CD4-positive, alpha-beta T cell treated with Interleukin-17A for 1 hour (primary cell): ENCODE measurements at regions not wholly inside any gene's neighbourhood (a gene's known extent, or its start where the extent isn't known, plus 50 kb on each side); places are given as distances from the start of the nearest gene placed in this dataset.

Source experiments
- DNase-seq: peaks from one replicate; pipeline ENCODE4 v3.0.0-alpha.2; 2020

- DNase-seq: no peak
Observed at GRCh38 chr15:62938825-62939224, 103.7 kb upstream of the TPM1 start.

GRCh38 chr15:62940093-62940754 lies 102.3 kb upstream of the TPM1 start:
- no peak for DNase-seq

- no peak for DNase-seq
Observed at GRCh38 chr15:62940755-62941361, 101.7 kb upstream of the TPM1 start.

DNA sequence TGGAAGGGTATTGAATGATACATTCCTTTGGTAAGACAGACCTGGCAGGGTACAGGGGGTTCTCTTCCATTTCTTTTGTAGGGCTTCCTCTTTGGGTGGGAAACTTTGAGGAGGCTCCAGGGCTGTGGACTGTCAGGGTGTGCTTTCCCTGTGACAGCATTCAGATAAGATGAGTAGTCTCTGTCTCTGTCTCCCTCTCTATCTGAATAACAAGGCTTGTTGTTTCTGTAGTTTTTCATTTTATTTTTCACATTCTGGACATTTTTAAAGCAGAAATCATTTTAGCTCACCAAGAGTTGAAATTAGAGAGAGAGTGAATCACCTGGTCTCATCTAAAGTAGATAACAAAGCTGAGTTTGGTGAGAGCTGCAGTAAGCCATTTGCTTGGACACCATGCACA lies 100.8 kb upstream of the TPM1 start:
- no peak for DNase-seq

DNA sequence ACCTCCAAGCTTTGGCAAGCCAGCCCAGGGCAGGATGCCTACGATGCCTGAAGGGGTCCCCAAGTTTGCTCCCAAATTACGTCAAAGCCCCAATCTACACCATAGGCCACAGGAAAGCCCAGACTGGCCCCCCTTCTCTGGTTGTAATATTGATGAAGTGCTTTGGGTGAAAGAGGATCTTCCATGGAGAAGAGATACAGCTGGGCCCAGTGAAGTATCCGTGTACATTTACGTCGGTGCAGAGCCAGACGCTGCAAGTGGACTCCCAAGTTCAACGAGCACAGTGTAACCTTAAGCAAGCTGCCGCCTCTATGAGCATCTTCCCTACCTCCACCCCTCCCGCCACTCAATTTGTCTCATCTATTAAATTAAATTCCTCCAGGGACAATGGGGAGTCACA lies 100.1 kb upstream of the TPM1 start:
- DNase-seq: no peak

GRCh38 chr15:62945063-62945462 lies 97.5 kb upstream of the TPM1 start:
- DNase-seq: no peak

GRCh38 chr15:62945760-62946159 lies 96.8 kb upstream of the TPM1 start:
- no peak for DNase-seq

DNA sequence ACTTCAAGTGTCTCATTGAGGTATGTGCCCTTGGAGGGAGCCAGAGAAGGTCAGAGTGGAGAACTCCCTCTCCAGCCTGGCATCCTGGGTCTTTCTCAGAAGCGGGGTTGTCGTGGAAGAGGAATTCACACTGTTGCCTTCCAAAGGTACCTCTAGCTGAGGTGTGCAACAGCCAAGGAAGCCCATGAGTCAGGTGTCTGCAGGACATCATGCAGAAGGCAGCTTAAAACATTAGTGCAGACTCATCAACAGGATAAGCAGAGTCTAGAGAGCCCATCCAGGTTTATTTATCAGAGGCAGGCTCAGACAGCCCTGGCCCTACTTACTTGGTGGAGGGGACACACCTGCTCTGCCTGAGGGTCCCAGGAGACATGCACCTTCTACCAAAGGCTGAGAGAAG lies 95.6 kb upstream of the TPM1 start:
- DNase-seq: no peak

GRCh38 chr15:62950462-62950931 lies 92.0 kb upstream of the TPM1 start:
- no peak for DNase-seq

DNA sequence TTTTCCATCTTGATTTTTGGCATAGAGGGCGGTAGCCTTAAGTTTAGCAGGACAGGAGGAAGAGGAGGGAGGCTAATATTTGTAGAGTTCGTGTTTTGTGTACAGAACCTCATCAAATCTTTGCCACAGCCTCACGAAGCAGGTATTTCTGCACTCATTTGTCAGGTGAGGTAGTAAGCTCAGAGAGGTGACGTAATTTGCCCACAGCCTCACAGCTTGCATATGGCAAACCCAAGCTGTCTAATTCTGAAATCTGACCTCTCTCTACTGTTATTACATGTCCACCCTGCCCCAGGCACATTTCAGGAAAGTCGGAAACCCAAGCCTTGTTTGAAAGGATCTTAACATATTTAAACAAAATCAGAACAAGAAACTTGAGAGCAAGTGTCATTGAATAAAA lies 91.1 kb upstream of the TPM1 start:
- no peak for DNase-seq

DNA sequence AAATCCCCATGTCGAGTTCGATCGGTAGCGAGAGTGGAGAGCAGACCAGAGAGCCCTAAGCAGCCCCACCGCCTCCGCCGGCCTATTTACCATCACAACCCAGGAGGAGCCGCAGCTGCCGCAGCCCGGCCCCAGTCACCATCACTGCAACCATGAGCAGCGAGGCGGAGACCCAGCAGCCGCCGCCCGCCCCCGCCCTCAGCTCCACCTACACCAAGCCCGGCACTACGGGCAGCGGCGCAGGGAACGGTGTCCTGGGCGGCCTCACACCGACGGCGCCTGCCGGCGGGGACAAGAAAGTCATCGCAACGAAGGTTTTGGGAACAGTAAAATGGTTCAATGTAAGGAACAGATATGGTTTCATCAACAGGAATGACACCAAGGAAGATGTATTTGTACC lies 89.5 kb upstream of the TPM1 start:
- no peak for DNase-seq

GRCh38 chr15:62953496-62954045 lies 89.0 kb upstream of the TPM1 start:
- DNase-seq: no peak

DNA sequence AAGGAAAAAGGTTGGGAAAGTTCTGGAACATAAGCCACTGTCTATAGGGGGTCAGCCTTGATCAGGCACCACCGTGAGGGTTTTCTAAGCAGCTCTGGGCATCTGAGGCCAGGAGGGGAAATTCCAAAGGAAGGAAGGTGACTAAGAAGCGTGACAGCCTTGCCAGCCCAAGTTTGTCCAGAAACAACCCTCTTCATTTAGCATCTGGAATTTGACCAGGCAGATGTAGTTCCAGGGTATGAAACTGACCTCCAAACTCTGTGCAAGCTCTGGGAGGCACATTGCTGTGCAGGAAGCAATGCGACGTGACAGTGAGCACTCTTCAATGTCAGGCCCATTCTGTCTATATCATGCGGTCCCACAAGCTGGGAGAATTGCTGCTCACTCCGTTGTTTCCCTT lies 85.4 kb upstream of the TPM1 start:
- DNase-seq: no peak

- DNase-seq: no peak
Observed at GRCh38 chr15:62958528-62959363, 83.8 kb upstream of the TPM1 start.

DNA sequence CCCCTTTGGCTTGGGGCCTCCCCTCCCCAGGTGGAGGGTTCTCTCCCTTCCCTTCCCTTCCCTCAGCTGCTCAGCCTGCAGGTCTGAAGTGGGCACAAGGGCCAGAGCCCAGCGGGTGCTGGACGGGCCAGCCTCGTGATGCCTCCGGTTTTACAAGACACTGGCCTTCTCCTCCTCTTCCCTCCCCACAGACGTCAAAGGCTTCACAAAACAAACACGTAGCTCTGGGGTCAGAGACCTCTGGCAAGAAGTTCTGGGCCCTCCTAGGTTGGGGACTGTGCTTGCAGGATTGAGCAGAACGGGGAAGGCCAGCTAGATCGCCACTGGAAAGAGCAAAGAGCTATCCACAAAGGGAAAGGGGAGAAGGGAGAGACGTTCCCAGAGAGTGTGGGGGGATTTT lies 81.4 kb upstream of the TPM1 start:
- DNase-seq: no peak

DNA sequence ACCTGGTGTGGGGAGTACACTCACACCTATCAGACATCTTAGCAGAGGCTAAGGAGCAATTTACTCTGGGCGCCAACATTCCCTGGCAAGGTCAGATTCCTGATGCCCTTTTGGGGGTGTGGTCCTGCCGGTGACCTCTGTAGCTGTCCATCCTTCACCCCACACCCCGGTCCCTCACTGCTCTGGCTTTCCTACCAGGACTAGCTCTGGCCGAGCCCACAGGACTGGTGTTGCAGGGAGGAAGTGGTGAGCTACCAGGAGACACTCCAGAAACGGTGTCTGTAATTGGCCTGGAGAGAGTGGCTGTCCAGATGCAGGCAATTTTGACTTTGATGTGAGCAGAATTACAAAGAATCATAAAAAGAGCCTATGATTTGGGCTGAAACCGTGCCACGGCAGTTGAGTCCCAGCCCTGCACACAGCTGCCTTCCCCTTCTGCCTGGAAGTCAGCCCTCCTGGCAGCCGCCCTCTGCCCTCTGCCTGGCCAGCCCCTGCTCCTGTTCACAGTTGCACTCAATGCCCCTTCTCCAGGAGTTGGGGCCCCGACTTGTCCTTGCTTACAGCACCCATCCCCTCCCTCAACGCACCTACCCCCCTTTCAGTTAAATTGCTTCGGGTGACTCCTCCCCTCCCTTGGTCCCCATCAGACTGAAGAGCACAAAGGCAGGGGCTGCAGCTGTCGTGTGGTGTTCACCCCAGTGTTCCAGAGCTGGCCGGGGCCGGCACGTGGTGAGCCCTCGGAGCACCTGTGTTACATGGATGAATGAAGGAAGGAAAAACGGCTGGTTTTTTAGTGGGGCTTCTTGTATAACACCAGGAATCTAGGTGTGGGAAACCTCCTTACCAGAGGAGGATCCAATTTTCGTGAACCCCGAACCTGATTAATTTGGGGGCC lies 80.2 kb upstream of the TPM1 start:
- DNase-seq: no peak

- DNase-seq: no peak
Observed at GRCh38 chr15:62964251-62964650, 78.3 kb upstream of the TPM1 start.

- no peak for DNase-seq
Observed at GRCh38 chr15:62966294-62967078, 76.1 kb upstream of the TPM1 start.

- DNase-seq: no peak
Observed at GRCh38 chr15:62968699-62969098, 73.8 kb upstream of the TPM1 start.

DNA sequence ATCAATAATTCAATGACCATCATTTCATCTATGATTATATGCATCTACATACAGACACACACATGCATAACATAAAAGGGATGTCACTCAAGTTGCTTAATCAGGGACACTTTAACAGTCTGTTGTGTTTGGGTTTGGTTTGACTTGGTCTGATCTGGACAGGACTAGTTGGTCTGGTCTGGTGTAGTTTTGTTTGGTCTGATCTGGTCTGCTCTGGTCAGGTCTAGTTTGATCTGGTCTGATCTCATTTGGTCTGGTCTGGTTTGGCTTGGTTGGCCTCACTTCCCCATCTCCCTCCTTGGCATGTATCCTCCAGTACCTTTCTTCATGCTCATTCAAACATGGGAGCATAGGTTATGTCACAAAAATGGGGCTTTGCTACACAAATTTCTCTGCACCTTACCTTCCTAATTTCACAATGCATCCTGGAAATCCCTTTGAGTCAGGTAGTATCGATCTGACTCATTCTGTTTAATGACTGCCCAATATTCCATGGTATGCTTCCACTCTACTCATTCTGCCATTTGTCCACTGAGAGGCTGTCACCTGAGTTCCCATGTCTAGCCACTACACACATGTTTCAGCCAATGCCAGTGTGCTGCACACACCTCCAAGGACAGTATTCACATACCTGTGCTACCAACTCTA lies 73.0 kb upstream of the TPM1 start:
- DNase-seq: no peak

GRCh38 chr15:62972814-62973213 lies 69.7 kb upstream of the TPM1 start:
- no peak for DNase-seq
